ENCODE measurements at regions not wholly inside any gene's neighbourhood (a gene's known extent, or its start where the extent isn't known, plus 50 kb on each side); places are given as distances from the start of the nearest gene placed in this dataset.
"Not testable (repeated sequence)": the region's sequence is repeated elsewhere in the genome, so short reads cannot be mapped to it uniquely, and the experiment has no call there.

DNA sequence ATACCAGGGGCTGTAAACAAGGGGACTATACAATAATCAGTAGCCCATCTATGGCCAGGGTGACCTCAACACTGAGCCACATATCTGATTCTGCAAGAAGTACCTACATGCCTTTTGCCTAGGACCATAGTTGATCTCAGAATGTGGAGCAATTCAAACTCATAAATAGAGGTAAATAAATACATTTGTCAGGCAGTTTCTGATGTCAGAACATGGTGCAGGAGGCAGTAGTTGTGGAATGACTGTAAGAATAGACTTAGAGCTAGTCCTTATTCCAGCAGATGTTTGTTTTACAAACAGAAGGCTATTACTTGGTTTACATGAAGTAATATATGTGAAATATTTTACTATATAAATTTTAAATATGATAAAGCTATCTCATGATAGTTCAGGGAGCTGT lies 330.7 kb upstream of the DAB2 start:
- no peak overlapping the region for H3K4me3 ChIP-seq (ENCODE audit: low read depth, low read length)
- no peak for DNase-seq (ENCODE audit: low read depth, low spot score)
- CTCF ChIA-PET = interaction anchor here (1.7 kb wide), 1 partner anchor 193 kb away, joined by 4 read pairs; no protein-coding TSS in a partner anchor
- POLR2A ChIA-PET = no interaction called here
- TF ChIP-seq, protein P1, sequence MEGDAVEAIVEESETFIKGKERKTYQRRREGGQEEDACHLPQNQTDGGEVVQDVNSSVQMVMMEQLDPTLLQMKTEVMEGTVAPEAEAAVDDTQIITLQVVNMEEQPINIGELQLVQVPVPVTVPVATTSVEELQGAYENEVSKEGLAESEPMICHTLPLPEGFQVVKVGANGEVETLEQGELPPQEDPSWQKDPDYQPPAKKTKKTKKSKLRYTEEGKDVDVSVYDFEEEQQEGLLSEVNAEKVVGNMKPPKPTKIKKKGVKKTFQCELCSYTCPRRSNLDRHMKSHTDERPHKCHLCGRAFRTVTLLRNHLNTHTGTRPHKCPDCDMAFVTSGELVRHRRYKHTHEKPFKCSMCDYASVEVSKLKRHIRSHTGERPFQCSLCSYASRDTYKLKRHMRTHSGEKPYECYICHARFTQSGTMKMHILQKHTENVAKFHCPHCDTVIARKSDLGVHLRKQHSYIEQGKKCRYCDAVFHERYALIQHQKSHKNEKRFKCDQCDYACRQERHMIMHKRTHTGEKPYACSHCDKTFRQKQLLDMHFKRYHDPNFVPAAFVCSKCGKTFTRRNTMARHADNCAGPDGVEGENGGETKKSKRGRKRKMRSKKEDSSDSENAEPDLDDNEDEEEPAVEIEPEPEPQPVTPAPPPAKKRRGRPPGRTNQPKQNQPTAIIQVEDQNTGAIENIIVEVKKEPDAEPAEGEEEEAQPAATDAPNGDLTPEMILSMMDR (IDR thresholded peaks at IDR 0.05; ENCODE audit: insufficient read depth, low read length, missing control alignments) = no peak

DNA sequence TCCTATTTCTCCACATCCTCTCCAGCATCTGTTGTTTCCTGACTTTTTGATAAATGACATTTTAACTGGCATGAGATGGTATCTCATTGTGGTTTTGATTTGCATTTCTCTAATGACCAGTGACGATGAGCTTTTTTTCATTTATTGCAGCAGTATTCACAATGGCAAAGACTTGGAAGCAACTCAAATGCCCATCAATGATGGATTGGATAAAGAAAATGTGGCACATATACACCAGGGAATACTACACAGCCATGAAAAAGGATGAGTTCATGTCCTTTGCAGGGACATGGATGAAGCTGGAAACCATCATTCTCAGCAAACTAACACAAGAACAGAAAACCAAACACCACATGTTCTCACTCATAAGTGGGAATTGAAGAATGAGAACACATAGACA lies 329.0 kb upstream of the DAB2 start:
- CTCF ChIA-PET; DNase-seq (ENCODE audit: low read depth, low spot score); H3K4me3 ChIP-seq (ENCODE audit: low read depth, low read length); POLR2A ChIA-PET: not testable (repeated sequence)

DNA sequence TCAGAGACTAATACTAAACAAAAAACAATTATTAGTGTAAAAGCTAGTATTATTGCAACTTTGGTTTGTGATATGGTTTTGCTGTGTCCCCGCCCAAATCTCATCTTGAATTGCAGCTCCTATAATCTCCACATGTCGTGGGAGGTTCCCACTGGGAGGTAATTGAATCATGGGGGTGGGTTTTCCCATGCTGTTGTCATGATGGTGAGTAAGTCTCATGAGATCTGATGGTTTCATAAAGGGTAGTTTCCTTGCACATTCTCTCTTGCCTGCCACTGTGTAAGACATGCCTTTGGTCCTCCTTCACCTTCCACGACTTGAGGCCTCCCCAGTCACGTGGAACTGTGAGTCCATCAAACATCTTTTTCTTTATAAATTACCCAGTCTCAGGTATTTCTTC lies 325.9 kb upstream of the DAB2 start:
- TF ChIP-seq, protein P1 (IDR thresholded peaks at IDR 0.05; ENCODE audit: insufficient read depth, low read length, missing control alignments) = no peak
- CTCF ChIA-PET = interaction anchor here (0.9 kb wide), 1 partner anchor 37 kb away, joined by 5 read pairs; no protein-coding TSS in a partner anchor
- POLR2A ChIA-PET = no interaction called here
- H3K4me3 ChIP-seq (ENCODE audit: low read depth, low read length) = no peak overlapping the region
- DNase-seq (ENCODE audit: low read depth, low spot score) = no peak

DNA sequence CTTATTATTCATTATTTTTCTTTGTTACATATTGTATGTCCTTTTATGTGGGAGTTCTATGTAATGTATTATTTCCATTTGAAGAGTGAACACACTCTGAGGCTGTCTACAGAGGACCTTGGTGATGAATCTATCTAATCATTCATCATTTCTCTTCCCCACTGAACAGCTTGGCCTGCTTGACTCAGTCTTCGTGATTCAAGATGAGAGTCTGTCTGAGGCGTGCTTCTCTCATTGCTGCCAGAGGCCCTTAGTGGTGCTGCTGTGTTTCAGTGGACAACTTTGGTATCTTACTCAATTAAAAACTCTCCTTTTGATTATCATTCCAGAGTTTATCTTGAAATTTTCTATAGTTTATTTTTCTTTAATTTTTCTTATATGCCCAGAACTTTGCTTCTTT lies 318.1 kb upstream of the DAB2 start:
- ChIA-PET POLR2A (no interaction called here), CTCF (no interaction called here)
- no peak for DNase-seq (ENCODE audit: low read depth, low spot score)
- H3K4me3 ChIP-seq (ENCODE audit: low read depth, low read length) = no peak overlapping the region
- TF ChIP-seq, protein P1 (IDR thresholded peaks at IDR 0.05; ENCODE audit: insufficient read depth, low read length, missing control alignments) = no peak

DNA sequence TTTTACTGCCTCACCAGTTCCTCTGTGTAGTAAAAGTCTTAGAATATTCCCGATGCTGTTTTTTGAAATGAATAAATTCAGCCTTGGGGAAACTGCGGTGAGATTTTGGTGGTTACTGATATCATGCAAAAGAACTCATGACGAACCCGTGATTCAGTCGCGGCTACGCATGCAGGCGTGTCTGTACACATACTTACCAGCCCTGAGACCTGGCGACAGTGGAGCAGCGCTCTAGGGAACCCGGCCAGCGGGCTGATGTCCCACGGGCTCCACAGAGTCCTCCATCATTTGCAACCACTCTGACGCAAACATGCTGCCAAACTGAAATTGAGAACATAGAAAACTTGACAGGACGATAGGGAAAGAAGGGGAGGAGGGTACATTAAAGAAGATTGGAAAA lies 315.6 kb upstream of the DAB2 start:
- POLR2A ChIA-PET = no interaction called here
- no peak overlapping the region for H3K4me3 ChIP-seq (ENCODE audit: low read depth, low read length)
- TF ChIP-seq, protein P1 (IDR thresholded peaks at IDR 0.05; ENCODE audit: insufficient read depth, low read length, missing control alignments) = no peak
- CTCF ChIA-PET = no interaction called here
- DNase-seq (ENCODE audit: low read depth, low spot score) = no peak

DNA sequence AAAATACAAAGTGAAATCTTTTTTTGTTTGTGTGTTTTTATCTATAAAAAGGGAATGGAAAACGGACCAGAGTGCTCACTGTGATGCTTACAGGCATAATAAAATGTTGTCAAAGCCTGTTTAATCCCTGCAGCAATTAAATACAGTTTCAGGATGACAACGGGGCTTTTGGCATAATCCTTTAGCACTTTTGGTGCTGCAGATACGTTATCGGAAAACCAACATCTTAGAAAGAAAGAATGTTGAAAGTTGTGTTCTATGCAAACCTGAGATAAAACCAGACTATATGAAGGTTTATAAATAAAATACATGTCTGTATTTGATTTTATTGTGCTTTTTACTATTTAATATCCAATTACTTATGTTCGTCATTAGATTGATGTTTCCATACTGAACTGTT lies 307.4 kb upstream of the DAB2 start:
- ChIA-PET CTCF (interaction anchor here (3.0 kb wide), 1 partner anchor 17 kb away, joined by 13 read pairs; no protein-coding TSS in a partner anchor), POLR2A (no interaction called here)
- TF ChIP-seq, protein P1 (IDR thresholded peaks at IDR 0.05; ENCODE audit: insufficient read depth, low read length, missing control alignments) = no peak
- H3K4me3 ChIP-seq (ENCODE audit: low read depth, low read length) = no peak overlapping the region
- DNase-seq (ENCODE audit: low read depth, low spot score) = no peak

DNA sequence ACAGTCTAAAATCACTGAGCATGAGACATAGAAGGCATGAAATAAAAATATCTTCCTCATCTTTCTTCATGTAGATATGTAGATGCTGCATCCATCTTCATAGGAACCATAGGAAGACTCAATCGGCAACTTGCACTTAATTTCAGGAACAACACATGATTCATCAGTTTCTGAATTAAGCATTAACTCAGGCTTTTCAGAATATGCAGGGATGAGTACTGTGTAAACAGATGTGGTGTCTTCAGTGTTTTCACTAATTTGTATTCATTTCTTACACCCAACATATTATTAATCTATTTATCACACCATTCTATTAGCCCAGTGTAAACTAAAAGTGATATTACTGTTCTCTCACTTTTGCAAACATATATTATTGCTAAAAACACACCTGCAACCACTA lies 305.9 kb upstream of the DAB2 start:
- ChIA-PET POLR2A (no interaction called here), CTCF (interaction anchor here (1.1 kb wide), 1 partner anchor 14 kb away, joined by 4 read pairs; no protein-coding TSS in a partner anchor)

More for the DNA sequence above, 305.9 kb upstream of the DAB2 start:
- TF ChIP-seq, protein P1 (IDR thresholded peaks at IDR 0.05; ENCODE audit: insufficient read depth, low read length, missing control alignments) = no peak
- H3K4me3 ChIP-seq (ENCODE audit: low read depth, low read length) = no peak overlapping the region
- no peak for DNase-seq (ENCODE audit: low read depth, low spot score)
